T47D (cell line): ENCODE measurements at regions not wholly inside any gene's neighbourhood (a gene's known extent, or its start where the extent isn't known, plus 50 kb on each side); places are given as distances from the start of the nearest gene placed in this dataset.

Experiments
- DNase-seq, 2 experiments: peaks; one replicate each; pipeline versions ENCODE4 v3.0.0 to v3.0.0-alpha.2; 2011 to 2012; ENCODE audit warnings: low read depth in 1 of 2, low spot score in 1 of 2
- JUND ChIP-seq: IDR thresholded peaks from 2 replicates; pipeline ENCODE4 v1.6.1; 2012; ENCODE audit warnings: low read depth
- in situ Hi-C: cut with HindIII; loops from 2 replicates; pipeline ENCODE4 v1.10.0; 2016; ENCODE audit warnings: low sequenced_read_pairs, low pct_unique_long_range_greater_than_20kb

DNA sequence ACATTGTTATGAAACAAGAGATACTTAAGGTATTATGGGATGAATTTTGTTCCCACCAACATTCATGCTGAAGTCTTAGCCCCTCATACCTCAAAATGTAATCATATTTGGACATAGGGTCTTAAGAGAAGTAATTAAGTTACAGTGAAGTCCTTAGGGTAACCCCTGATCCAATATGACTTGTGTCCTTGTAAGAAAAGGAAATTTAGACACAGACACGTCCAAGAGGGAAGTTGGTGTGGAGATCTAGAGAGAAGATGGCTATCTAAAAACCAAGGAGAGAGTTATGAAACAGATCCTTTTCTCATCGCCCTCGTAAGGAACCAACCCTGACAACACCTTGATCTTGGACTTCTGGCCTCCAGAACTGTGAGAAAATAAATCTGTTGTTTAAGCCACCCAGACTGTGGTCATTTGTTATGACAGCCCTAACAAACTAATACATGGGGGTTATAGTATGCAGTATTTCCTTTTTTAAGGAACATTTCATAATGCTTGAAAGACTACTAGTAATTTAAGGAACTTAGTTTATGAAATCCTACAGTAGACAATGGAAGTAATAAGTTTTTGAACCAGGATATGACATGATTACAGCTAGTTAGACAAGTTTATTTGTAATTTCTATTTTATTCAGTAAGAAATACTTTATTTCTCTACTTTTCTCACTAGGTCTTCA is 875.5 kb upstream of the ADGRL2 start:
- DNase-seq: no peak
- in situ Hi-C loops: no loop called here
- TF ChIP-seq JUND: no peak

DNA sequence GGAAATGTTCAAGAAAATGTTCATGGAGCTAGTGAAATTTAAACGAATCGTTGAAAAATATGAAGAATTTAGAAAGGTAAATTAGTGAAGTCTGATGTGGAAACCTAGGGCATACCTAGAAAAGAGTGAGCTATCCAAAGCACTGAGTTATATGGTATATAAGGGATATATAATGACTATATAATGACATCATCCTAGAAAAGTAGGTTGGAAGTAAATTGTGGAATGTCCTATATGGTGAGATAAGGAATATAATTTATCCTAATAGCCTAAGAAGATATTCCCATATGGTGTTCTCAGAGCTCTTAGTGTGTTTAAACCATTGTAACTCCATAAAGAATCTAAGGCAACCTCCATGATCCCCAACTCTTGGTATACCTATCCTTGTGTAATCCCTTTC is 876.4 kb upstream of the ADGRL2 start:
- TF ChIP-seq JUND: no peak
- in situ Hi-C loops: no loop called here
- DNase-seq: no peak

DNA sequence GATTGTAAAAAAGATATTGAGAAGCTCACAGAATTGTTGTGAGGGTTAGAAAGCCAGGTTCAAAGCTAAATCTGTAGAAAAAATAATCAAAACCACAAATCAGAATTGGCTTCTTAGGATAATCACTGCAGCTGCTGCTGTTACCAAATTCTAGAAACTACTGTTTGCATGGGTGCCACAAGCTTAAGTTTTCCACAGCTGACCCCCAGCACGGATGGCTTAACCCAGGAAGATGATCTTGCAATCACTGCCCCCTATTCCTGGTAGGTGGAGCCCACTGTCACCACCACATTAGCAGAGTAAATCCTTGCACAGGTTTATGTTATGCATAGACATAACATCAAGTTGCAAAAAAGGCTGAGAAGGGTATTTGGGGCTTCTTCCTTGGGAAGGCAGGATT is 877.8 kb upstream of the ADGRL2 start:
- TF ChIP-seq JUND: no peak
- DNase-seq: no peak
- in situ Hi-C loops: no loop called here

GRCh38 chr1:80919426-80919825 is 881.3 kb upstream of the ADGRL2 start:
- DNase-seq: no peak
- in situ Hi-C loops: no loop called here
- TF ChIP-seq JUND: no peak

DNA sequence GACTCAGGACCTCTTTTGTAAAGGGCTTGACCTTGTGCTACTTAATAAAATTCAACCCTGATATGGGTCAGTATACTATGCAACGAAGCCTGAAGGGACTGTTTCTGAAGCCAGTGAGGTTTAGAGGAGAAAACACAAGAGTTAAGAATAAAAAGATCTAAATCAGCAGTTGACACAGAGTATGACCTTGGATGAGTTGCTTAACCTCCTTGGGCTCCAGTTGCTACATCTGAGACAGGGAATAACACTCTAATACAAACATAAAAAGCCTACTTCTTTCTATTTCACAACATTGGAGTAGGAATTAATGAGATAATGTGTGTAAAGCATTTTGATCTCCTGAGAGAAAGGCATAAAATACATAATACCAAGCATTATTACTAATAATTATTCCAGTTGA is 882.4 kb upstream of the ADGRL2 start:
- in situ Hi-C loops: no loop called here
- TF ChIP-seq JUND: no peak
- DNase-seq: no peak

DNA sequence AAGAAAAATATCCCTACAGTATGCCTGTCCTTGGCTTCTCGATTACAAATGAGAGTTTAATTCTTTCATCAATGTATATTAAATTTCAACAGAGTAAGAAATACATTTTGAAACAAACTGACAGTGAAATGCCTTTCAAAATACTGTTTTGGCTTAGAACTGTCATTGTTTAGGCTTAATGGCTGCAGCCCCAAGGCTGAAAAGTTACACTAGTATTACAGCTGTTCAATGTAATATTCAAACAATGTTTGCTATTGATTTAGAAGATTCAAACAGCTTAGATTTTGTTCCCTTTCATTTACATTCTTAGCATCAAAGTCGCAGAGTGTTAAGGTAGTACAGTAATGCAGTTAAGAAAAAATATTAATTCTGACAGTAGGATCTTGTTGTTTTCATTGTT is 882.9 kb upstream of the ADGRL2 start:
- in situ Hi-C loops: no loop called here
- no peak for DNase-seq
- TF ChIP-seq JUND: no peak

GRCh38 chr1:80917225-80917624 is 883.5 kb upstream of the ADGRL2 start:
- in situ Hi-C loops: no loop called here
- TF ChIP-seq JUND: no peak
- peak in 1 of 2 experiments; percentile 7 for DNase-seq

GRCh38 chr1:80915491-80915890 is 885.2 kb upstream of the ADGRL2 start:
- in situ Hi-C loops: no loop called here
- DNase-seq: no peak
- TF ChIP-seq JUND: no peak

- no peak for TF ChIP-seq JUND
- no peak for DNase-seq
- in situ Hi-C loops: no loop called here
Observed at GRCh38 chr1:80910426-80910825, 890.3 kb upstream of the ADGRL2 start.

GRCh38 chr1:80909172-80909784 is 891.5 kb upstream of the ADGRL2 start:
- no peak for TF ChIP-seq JUND
- no peak for DNase-seq
- in situ Hi-C loops: no loop called here

DNA sequence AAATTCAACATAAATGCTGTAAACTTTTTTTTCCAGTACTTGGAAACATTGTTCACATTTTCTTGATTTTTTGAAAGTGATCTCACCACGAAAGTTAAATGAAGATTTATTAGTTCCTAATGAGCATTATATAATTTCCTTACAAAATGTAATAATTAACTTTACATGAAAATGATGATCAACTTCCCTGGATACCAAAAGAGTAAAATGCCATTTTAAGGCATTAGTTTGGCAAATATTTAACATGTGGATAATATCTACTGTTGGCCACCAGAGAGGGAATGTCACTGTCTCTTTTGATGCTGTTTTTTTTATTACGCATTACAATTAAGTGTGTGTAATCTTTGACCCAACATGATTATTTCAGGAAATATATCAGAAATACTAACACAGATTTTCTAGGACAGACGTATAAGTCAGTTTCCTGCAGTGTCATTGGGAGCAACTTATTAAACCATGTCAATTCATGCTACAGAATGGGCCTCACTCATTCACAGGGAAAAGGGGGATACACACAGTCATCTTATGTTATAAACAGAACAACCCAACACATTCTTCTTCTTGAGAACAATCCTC is 903.9 kb upstream of the ADGRL2 start:
- no peak for DNase-seq
- no peak for TF ChIP-seq JUND
- in situ Hi-C loops: no loop called here

GRCh38 chr1:80894921-80895320 is 905.8 kb upstream of the ADGRL2 start:
- no peak for TF ChIP-seq JUND
- DNase-seq: no peak
- in situ Hi-C loops: no loop called here

GRCh38 chr1:80893115-80893514 is 907.6 kb upstream of the ADGRL2 start:
- no peak for DNase-seq
- no peak for TF ChIP-seq JUND
- in situ Hi-C loops: no loop called here
